Activated B cell treated with CpG ODN at 0.5 μM for 24 hours (primary cell): ENCODE measurements at regions not wholly inside any gene's neighbourhood (a gene's known extent, or its start where the extent isn't known, plus 50 kb on each side); places are given as distances from the start of the nearest gene placed in this dataset.
A peak's percentile ranks its signal among the peaks of the same experiment; 100 is the strongest.

Source experiments
- ATAC-seq: fragments of 200-7000 bp; cut with Tn5 transposase; one replicate; pipeline ENCODE4 v1.10.0; 2021; ENCODE audit warnings: low read depth, mild to moderate bottlenecking, moderate library complexity
- CTCF ChIA-PET: fragments of 350-600 bp; sonication (Branson Sonifier 250); formaldehyde crosslinking; loops from one replicate; lab custom pipeline; 2021; ENCODE audit warnings: antibody characterized with exemption; lab: Charles Lee
- POLR2A ChIA-PET: fragments of 350-600 bp; sonication (Branson Sonifier 250); formaldehyde crosslinking; loops from one replicate; lab custom pipeline; 2021; ENCODE audit warnings: antibody characterized with exemption; lab: Charles Lee
- DNase-seq: peaks from one replicate; pipeline ENCODE4 v3.0.0; 2022
- H3K27ac Mint-ChIP-seq: one replicate; pipeline ENCODE4 v1.8.0; 2020; ENCODE audit warnings: mixed read lengths
- H3K27me3 Mint-ChIP-seq: one replicate; pipeline ENCODE4 v1.8.0; 2021; ENCODE audit warnings: mixed read lengths
- H3K36me3 Mint-ChIP-seq: one replicate; pipeline ENCODE4 v1.8.0; 2021; ENCODE audit warnings: low read depth, mixed read lengths
- H3K4me1 Mint-ChIP-seq: one replicate; pipeline ENCODE4 v1.8.0; 2021; ENCODE audit warnings: mixed read lengths
- H3K4me3 Mint-ChIP-seq: one replicate; pipeline ENCODE4 v1.8.0; 2020; ENCODE audit warnings: mild to moderate bottlenecking, mixed read lengths
- H3K9me3 Mint-ChIP-seq: one replicate; pipeline ENCODE4 v1.8.0; 2020; ENCODE audit warnings: mixed read lengths
- intact Hi-C: fragments of 100-400 bp; cut with micrococcal nuclease; formaldehyde crosslinking; loops from one replicate; pipeline ENCODE4 v1.15.1; 2024
- TF ChIP-seq, protein P1 (sequence below): fragments of 200-600 bp; IDR thresholded peaks from one replicate; pipeline ENCODE4 v1.8.0; 2022; ENCODE audit warnings: antibody characterized with exemption, mild to moderate bottlenecking

DNA sequence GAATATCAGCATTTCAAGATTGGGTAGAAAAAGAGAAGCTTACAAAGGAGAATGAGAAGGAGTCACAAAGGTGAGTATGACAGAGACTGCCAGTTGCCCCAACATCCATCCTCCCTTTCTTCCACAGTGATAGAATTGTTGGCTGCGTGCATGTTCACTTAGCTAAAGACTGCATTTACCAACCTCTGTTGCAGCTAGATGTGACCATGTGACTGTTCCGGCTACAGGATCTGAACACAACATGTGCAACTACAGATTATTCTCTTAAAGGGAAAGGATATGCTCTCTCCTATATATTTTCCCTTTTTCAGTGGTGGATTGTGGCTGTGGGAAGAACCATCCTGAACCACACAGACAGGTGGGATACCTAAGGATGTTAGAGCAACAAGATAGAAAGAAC is 60.5 kb upstream of the ZNRF2 start:
- Mint-ChIP-seq H3K4me3 (no peak overlapping the region), H3K4me1 (peaks cover 28% of the 10 kb centered on the region), H3K36me3 (no peaks in the 10 kb centered on the region), H3K27me3 (no peaks in the 10 kb centered on the region), H3K9me3 (peaks cover 5% of the 10 kb centered on the region), H3K27ac (no peak overlapping the region)
- ChIA-PET CTCF (interaction anchor here (1.0 kb wide), 1 partner anchor 52 kb away, joined by 3 read pairs; no protein-coding TSS in a partner anchor), POLR2A (no interaction called here)
- TF ChIP-seq, protein P1, sequence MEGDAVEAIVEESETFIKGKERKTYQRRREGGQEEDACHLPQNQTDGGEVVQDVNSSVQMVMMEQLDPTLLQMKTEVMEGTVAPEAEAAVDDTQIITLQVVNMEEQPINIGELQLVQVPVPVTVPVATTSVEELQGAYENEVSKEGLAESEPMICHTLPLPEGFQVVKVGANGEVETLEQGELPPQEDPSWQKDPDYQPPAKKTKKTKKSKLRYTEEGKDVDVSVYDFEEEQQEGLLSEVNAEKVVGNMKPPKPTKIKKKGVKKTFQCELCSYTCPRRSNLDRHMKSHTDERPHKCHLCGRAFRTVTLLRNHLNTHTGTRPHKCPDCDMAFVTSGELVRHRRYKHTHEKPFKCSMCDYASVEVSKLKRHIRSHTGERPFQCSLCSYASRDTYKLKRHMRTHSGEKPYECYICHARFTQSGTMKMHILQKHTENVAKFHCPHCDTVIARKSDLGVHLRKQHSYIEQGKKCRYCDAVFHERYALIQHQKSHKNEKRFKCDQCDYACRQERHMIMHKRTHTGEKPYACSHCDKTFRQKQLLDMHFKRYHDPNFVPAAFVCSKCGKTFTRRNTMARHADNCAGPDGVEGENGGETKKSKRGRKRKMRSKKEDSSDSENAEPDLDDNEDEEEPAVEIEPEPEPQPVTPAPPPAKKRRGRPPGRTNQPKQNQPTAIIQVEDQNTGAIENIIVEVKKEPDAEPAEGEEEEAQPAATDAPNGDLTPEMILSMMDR, result no peak
- DNase-seq (no peak), ATAC-seq (no peak)
- intact Hi-C loops, result no loop called here

DNA sequence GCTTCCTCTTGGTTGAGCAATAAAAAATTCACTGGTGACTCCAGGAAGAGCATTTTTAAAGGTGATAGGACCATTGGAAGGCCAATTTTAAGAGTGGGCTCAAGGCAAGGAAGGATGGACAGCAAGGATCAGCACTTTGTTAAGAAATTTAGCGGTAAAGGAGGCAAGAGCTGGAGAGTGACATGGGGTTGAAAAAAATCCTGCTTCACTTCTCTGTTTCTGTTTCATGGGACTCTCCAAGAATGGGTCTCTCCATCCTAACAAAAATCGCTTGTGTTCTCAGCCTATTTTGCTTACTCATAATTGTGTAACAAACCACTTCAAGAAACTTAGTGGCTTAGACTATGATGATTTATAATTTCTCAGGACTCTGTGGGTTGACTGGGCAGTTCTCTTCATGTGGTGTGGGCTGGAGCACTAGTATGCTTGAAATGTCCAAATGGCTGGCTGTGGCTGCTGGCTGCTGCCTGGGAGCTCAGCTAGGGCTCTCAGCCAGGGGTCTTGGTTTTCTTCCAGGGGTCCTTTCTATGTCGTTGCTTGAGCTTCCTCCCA is 59.8 kb upstream of the ZNRF2 start:
- peak overlapping the region; percentile 26 for H3K27ac Mint-ChIP-seq
- no peak for ATAC-seq
- no peak for DNase-seq
- TF ChIP-seq, protein P1, result no peak
- ChIA-PET CTCF (no interaction called here), POLR2A (no interaction called here)
- no peak overlapping the region for H3K4me3 Mint-ChIP-seq
- intact Hi-C loops, result loop anchor here (5.0 kb wide), 3 partner anchors 47 to 238 kb away; no protein-coding TSS in a partner anchor
- H3K27me3 Mint-ChIP-seq, result no peaks in the 10 kb centered on the region
- H3K36me3 Mint-ChIP-seq, result no peaks in the 10 kb centered on the region
- peaks cover 3% of the 10 kb centered on the region for H3K9me3 Mint-ChIP-seq
- H3K4me1 Mint-ChIP-seq, result peaks cover 28% of the 10 kb centered on the region

DNA sequence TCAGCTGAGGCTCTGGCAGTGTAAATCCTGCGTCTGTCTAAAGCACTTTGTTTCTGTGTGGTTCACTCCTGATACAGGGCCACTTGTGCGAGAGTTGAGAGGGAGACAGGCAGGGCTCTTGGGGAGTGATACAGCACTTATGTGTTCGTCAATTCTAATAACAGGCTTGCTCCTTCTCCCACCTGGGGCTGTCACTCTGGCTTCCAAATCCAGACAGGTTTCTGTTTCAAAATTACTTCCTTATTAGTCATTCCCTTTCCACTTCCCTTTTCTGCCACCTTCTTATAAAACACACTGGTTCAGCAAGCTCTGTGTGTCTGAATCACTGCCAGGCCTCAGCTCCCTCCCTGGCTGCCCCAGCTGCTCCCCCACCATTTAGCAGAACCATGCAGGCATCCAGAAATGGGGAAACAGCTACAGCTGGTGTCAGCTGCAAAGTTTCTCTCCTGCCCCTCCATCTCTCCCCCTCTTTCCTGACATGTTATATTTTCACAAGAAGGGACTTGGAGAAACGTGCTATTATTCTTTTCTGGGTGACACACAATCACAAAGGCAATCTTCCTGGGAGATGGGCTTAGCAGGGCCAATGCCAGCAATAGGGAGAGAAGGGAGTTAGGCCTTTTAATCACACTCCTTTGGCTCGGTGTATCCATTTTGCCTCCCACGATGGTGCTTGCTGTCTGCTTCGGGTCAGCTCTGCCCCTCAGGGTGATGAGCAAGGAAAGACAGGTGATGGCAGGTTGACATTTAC is 58.4 kb upstream of the ZNRF2 start:
- DNase-seq (peak; percentile 41), ATAC-seq (peak; percentile 98)
- Mint-ChIP-seq H3K36me3 (no peaks in the 10 kb centered on the region), H3K4me3 (peak overlapping the region; percentile 39), H3K27me3 (no peaks in the 10 kb centered on the region), H3K9me3 (no peaks in the 10 kb centered on the region), H3K27ac (peak overlapping the region; percentile 92), H3K4me1 (peaks cover 28% of the 10 kb centered on the region)
- POLR2A ChIA-PET, result interaction anchor here (0.6 to 1.3 kb wide), 4 partner anchors 12 to 62 kb away, joined by 3 to 9 read pairs (median 4); no protein-coding TSS in a partner anchor
- CTCF ChIA-PET, result interaction anchor here (1.4 to 1.5 kb wide), 2 partner anchors 10 to 49 kb away, joined by 3 to 6 read pairs; no protein-coding TSS in a partner anchor
- TF ChIP-seq, protein P1, result no peak
- intact Hi-C loops, result loop anchor here (1.0 to 5.0 kb wide), 7 partner anchors 13 to 236 kb away; partner anchors contain the start of gene ZNRF2

DNA sequence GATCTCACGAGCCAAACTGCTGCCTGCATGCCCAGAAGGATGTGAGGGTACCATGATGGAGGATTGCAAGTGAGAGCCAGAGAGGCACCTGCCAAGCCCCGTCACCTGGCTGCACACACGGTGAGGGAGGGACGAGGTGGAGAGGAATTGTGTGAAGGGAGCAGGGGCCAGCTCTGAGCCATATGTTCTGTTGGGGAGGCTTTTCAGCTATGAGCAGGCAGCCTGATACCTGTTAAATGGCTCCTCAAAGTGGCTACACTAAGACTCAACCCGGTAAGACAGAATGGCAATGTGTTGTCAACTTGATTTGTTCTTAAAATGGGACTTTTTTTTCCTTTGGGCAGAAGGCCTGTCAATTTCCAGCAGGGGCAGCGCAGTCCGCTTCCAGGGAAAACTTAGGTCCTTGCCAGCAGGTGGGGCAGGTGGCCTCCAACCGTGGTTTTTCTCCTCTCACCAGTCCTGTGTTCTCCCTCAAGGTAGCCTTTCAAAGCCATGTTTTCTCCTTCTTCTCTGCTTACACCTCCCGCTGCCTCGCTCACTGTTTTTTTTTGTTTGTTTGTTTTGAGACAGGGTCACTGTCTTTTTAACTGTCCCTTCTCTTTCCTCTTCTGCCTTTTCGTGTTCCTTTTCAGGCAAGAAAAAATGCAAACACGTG is 57.7 kb upstream of the ZNRF2 start:
- Mint-ChIP-seq H3K27ac (peak overlapping the region; percentile 92), H3K36me3 (no peaks in the 10 kb centered on the region)

More for the DNA sequence above, 57.7 kb upstream of the ZNRF2 start:
- ATAC-seq, result no peak
- H3K9me3 Mint-ChIP-seq, result no peaks in the 10 kb centered on the region
- ChIA-PET CTCF (interaction anchor here (1.4 to 1.5 kb wide), 2 partner anchors 10 to 48 kb away, joined by 3 to 6 read pairs; no protein-coding TSS in a partner anchor), POLR2A (interaction anchor here (0.6 to 1.3 kb wide), 4 partner anchors 11 to 63 kb away, joined by 3 to 9 read pairs (median 4); no protein-coding TSS in a partner anchor)
- no peaks in the 10 kb centered on the region for H3K27me3 Mint-ChIP-seq
- H3K4me1 Mint-ChIP-seq, result peaks cover 28% of the 10 kb centered on the region
- TF ChIP-seq, protein P1, result no peak
- intact Hi-C loops, result loop anchor here (1.0 to 5.0 kb wide), 7 partner anchors 13 to 236 kb away; partner anchors contain the start of gene ZNRF2
- no peak overlapping the region for H3K4me3 Mint-ChIP-seq
- no peak for DNase-seq
